Globus pallidus (tissue), 1 donor: ENCODE measurements at regions not wholly inside any gene's neighbourhood (a gene's known extent, or its start where the extent isn't known, plus 50 kb on each side); places are given as distances from the start of the nearest gene placed in this dataset.
"Not testable (repeated sequence)": the region's sequence is repeated elsewhere in the genome, so short reads cannot be mapped to it uniquely, and the experiment has no call there.

Experiments used
- DNase-seq: peaks from one replicate; pipeline ENCODE4 v3.0.0-alpha.2; 2015; ENCODE audit warnings: low spot score

GRCh38 chr21:36596174-36596573, 102.7 kb upstream of the SIM2 start:
- no peak for DNase-seq

GRCh38 chr21:36601362-36601761, 97.6 kb upstream of the SIM2 start:
- DNase-seq, result no peak

- no peak for DNase-seq
These were observed 96.2 kb upstream of the SIM2 start for GRCh38 chr21:36602735-36603134.

- no peak for DNase-seq
These were observed 95.7 kb upstream of the SIM2 start for GRCh38 chr21:36603221-36603620.

GRCh38 chr21:36605426-36605825, 93.5 kb upstream of the SIM2 start:
- no peak for DNase-seq

- no peak for DNase-seq
These were observed 92.5 kb upstream of the SIM2 start for GRCh38 chr21:36606287-36606982.

GRCh38 chr21:36606983-36607325, 92.0 kb upstream of the SIM2 start:
- DNase-seq, result no peak

GRCh38 chr21:36608041-36608896, 90.6 kb upstream of the SIM2 start:
- DNase-seq, result no peak

GRCh38 chr21:36608897-36609225, 90.1 kb upstream of the SIM2 start:
- no peak for DNase-seq

- no peak for DNase-seq
These were observed 89.3 kb upstream of the SIM2 start for GRCh38 chr21:36609654-36610053.

- no peak for DNase-seq
These were observed 88.7 kb upstream of the SIM2 start for GRCh38 chr21:36610201-36610600.

GRCh38 chr21:36610935-36611334, 88.0 kb upstream of the SIM2 start:
- DNase-seq, result no peak

GRCh38 chr21:36611379-36611778, 87.5 kb upstream of the SIM2 start:
- no peak for DNase-seq

- DNase-seq, result no peak
These were observed 85.9 kb upstream of the SIM2 start for GRCh38 chr21:36613059-36613458.

- no peak for DNase-seq
These were observed 85.4 kb upstream of the SIM2 start for GRCh38 chr21:36613554-36613953.

GRCh38 chr21:36615274-36615964, 83.5 kb upstream of the SIM2 start:
- DNase-seq, result no peak

GRCh38 chr21:36616773-36617172, 82.1 kb upstream of the SIM2 start:
- not testable (repeated sequence) for DNase-seq

GRCh38 chr21:36621794-36622193, 77.1 kb upstream of the SIM2 start:
- not testable (repeated sequence) for DNase-seq

GRCh38 chr21:36624105-36624504, 74.8 kb upstream of the SIM2 start:
- DNase-seq, result no peak

GRCh38 chr21:36626791-36627190, 72.1 kb upstream of the SIM2 start:
- DNase-seq, result no peak

- no peak for DNase-seq
These were observed 71.7 kb upstream of the SIM2 start for GRCh38 chr21:36627242-36627641.

- DNase-seq, result no peak
These were observed 70.8 kb upstream of the SIM2 start for GRCh38 chr21:36628106-36628505.
